C4-2B (cell line): ENCODE measurements at regions not wholly inside any gene's neighbourhood (a gene's known extent, or its start where the extent isn't known, plus 50 kb on each side); places are given as distances from the start of the nearest gene placed in this dataset.
"Not testable (repeated sequence)": the region's sequence is repeated elsewhere in the genome, so short reads cannot be mapped to it uniquely, and the experiment has no call there.

ENCODE experiments used
- CTCF ChIP-seq: fragments of 450-650 bp; conservative IDR thresholded peaks from 2 replicates; pipeline ENCODE4 v1.5.1; 2017; ENCODE audit warnings: mild to moderate bottlenecking
- ZFX ChIP-seq: fragments of 450-650 bp; IDR thresholded peaks from 2 replicates; pipeline ENCODE4 v1.6.1; 2017

- TF ChIP-seq CTCF, ZFX: not testable (repeated sequence)
Observed at GRCh38 chr2:132351668-132352067, 64.9 kb upstream of the GPR39 start.
